ENCODE measurements at regions not wholly inside any gene's neighbourhood (a gene's known extent, or its start where the extent isn't known, plus 50 kb on each side); places are given as distances from the start of the nearest gene placed in this dataset.

GRCh38 chr1:80836505-80836904, 964.2 kb upstream of the ADGRL2 start:
- TF ChIP-seq POLR2A (IDR thresholded peaks at IDR 0.05): no peak
- TF ChIP-seq, protein P1, sequence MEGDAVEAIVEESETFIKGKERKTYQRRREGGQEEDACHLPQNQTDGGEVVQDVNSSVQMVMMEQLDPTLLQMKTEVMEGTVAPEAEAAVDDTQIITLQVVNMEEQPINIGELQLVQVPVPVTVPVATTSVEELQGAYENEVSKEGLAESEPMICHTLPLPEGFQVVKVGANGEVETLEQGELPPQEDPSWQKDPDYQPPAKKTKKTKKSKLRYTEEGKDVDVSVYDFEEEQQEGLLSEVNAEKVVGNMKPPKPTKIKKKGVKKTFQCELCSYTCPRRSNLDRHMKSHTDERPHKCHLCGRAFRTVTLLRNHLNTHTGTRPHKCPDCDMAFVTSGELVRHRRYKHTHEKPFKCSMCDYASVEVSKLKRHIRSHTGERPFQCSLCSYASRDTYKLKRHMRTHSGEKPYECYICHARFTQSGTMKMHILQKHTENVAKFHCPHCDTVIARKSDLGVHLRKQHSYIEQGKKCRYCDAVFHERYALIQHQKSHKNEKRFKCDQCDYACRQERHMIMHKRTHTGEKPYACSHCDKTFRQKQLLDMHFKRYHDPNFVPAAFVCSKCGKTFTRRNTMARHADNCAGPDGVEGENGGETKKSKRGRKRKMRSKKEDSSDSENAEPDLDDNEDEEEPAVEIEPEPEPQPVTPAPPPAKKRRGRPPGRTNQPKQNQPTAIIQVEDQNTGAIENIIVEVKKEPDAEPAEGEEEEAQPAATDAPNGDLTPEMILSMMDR (IDR thresholded peaks at IDR 0.05): no peak

Data from adrenal gland (tissue), 5 donors.